IPS-18c (cell line): ENCODE measurements at regions not wholly inside any gene's neighbourhood (a gene's known extent, or its start where the extent isn't known, plus 50 kb on each side); places are given as distances from the start of the nearest gene placed in this dataset.

Experiments
- H3K4me3 ChIP-seq: 2 replicates; pipeline ENCODE4 v1.7.0; 2013; ENCODE audit warnings: low read depth, mild to moderate bottlenecking, low read length, moderate library complexity; ENCODE audit not compliant: insufficient read depth
- H3K9me3 ChIP-seq: one replicate; pipeline ENCODE4 v1.6.1; 2013; ENCODE audit warnings: mild to moderate bottlenecking, low read length, moderate library complexity; ENCODE audit not compliant: control insufficient read depth, insufficient read depth

DNA sequence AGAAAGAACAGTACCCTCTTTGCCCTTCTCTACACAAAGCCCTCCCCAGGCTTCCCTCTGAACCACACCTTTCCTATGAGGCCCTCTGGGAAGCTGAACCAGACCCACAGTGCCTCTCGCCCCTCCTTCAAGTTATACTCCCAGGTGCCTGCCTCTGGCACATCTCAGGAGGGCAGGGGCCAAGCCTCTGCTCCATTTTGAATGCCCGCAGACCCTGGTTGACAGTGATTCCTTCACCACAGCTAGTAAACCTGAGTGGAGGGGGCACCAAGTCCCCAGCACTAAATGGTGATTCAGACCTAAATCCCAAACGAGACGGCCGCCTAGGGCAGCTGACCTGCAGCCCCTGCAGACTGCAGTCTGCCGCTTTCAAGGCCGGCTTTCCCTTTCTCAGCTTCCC is 230.5 kb upstream of the ZNF32 start:
- Histone ChIP-seq H3K9me3 (no peaks in the 10 kb centered on the region), H3K4me3 (no peak overlapping the region)

DNA sequence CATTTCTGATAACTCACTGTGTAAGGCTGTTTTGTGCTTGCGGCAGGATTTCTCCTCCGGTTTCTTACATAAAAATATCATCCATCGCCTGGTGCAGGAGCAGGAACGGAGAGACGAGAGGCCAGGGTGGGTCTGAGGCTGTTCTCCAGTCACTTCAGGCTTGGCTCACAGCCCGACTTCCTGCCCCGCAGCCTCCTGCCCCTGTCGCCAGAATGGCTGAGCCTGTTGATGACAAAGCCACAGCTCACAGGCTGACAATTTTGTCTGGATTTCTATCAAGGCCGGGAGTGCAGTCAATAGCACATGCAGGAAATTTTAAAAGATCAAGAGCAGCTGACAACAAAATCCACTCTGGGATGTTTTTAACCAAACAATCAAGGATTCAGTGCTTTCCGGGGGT is 229.7 kb upstream of the ZNF32 start:
- Histone ChIP-seq H3K4me3 (no peak overlapping the region), H3K9me3 (no peaks in the 10 kb centered on the region)

DNA sequence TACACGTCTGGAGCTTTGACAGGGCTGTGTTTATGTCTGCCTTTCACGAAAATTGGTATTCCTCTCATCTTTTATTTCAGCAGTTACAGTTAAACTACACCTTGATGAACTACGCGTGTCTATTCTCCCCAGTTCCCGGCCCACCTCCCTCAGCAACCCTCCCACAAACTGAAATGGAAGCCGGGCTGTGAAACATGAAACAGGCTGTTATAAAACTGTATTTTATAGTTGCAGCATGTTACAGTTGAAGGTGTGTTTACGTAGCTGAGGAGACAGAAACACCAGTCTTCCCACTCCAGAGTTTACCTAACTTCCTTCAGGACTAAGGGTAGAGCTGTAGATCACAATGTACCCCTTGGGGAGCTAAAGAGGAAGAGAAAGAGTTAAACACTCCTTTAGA is 228.3 kb upstream of the ZNF32 start:
- Histone ChIP-seq H3K4me3 (no peak overlapping the region), H3K9me3 (no peaks in the 10 kb centered on the region)

DNA sequence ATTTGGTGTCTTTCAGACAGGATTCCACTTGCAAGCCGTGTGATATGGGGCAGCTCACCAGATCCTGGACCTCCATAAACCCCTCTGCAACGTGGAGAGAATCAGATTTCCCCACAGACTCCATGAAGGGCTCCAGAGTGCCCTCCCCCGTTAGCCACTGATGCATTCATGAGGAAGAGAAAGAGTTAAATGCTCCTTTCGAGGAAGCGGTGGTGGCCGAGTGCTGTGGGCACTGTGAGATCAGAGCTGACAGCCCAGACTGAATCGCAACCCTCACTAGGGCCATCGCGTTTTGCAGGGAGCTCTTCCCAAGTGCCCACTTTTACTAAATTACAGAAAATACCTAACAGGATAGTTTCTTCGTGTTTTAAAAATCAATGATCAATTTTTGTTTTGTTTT is 226.3 kb upstream of the ZNF32 start:
- no peak overlapping the region for H3K4me3 ChIP-seq
- H3K9me3 ChIP-seq: no peaks in the 10 kb centered on the region

DNA sequence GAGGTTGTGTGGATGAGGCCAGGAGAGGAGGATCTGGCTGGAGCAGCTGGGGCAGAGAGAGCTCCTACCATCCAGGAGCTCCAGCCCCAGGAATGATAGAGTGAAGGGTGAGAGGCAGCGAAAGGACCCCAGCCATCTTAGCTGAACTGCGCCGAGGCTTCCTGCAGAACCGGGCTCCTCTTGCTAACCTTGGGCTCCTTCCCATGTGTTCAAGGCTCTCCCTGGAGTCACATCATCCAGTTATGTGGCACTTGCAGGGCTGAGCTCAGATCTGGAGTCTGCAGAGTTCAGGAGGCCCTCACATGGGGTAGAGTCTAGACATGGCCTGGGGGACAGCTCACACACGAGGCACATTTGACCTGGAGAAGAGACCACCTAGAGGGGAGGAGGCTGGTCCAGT is 225.0 kb upstream of the ZNF32 start:
- no peaks in the 10 kb centered on the region for H3K9me3 ChIP-seq

DNA sequence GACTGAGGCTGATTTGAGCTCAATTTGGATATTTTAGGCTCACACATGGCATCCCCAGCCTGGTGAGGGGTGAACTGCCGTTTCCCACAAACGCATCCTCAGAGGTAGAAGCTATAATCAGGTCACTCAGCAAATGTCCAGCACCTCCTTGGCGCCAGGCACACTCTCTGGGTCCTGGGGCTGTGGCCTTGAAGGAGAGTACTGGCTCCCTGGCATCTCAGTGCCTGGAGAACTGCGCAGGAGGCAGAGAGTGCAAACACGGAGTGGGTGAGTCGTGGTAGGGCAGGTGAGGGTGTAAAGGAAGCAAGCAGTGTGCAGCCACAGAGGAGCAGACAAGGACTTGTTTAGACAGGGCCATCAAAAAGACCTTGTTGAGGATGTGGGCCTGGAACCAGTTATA is 224.0 kb upstream of the ZNF32 start:
- Histone ChIP-seq H3K9me3 (no peaks in the 10 kb centered on the region), H3K4me3 (no peak overlapping the region)

More for the DNA sequence above, 225.0 kb upstream of the ZNF32 start:
- H3K4me3 ChIP-seq: no peak overlapping the region

DNA sequence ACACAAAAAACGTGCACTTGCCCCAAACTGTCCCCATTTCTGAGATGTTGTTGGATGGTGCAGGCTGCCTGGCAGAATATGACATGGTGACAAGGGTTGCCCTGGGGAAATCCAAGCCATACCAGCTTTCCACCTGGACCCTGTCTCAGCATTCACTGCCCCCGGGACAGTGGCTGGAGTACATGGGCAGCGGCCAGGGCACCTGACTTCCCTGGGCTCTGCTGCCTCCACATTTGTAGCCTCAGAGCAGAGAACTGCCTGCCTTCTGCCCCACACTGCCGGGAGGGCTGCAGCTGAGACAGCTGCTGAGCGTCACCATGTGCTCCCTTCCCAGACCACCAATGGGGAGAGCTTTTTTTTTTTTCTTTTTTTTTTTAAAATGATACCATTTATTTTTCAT is 222.9 kb upstream of the ZNF32 start:
- Histone ChIP-seq H3K9me3 (no peaks in the 10 kb centered on the region), H3K4me3 (no peak overlapping the region)

DNA sequence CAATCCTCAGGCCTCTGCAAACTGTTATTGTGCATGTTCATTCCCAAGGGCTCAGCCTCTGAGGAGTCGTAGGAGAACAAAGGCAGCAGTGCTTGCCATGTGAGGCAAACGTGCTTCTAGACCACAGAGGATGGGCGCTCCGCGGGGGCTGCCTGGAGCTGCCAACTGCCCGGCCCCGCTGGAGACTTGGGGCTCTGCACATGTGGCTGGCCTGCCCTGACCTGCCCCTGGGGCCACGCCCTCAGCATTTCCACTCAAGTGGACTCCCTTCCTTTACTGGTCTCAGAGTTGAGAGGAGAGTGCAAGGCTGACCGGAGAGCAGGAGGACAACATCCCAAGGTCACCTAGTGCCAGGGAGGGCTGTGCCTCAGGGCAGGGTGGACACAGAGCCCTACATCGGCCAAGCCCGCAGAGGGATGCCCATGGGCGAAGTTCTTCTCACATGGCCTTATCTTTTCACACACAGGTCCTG is 222.3 kb upstream of the ZNF32 start:
- Histone ChIP-seq H3K9me3 (no peaks in the 10 kb centered on the region), H3K4me3 (no peak overlapping the region)

DNA sequence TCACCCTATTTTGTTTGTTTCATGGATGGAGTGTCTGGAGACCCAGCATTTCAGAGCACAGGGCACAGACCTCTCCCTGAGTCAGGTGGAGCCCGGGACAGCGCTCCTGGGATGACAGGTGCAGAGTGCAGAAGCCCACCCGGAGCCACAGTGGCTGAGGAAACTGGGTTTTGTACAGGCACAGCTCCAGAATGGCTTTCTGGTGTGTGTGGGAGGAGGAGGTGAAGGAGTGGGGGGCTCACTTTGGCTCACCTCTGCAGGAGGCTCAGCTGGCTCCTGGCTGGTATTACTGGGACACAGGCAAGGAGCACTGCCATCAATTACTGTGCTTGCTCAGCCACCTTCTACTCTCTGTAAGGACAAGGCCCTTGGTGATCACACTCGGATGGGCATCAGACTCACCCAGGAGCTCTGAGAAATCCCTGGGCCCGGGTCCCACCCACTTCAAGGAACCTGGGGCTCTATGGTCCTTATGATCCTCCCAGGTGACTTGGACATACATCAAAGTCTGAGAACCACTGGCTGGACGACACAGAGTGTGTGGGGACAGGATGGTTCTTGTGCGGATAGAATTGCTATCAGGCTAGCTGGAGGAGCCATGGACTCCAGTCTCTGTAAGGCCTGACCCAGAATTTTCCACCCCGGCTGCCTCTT is 221.1 kb upstream of the ZNF32 start:
- Histone ChIP-seq H3K4me3 (no peak overlapping the region), H3K9me3 (no peaks in the 10 kb centered on the region)

DNA sequence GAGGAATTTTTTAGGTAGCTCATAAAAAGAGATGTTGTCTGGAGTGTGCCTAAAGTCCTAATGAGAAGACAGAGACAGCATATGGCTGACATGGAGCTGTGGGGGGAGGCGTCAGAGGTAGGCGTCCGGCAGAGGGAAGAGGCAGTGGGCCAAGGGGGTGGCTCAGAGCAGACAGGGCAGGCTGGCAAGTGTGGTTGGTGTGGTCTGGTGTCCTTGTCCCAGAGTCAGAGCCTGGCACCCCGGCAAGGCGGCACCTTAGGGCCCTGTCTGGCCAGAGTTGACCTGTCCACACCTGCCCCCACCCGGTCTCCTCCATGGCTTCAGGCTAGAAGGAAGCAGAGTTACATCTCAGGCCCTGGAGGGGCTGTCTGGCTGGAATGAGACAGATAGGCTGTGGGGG is 220.3 kb upstream of the ZNF32 start:
- H3K9me3 ChIP-seq: no peaks in the 10 kb centered on the region
- no peak overlapping the region for H3K4me3 ChIP-seq

DNA sequence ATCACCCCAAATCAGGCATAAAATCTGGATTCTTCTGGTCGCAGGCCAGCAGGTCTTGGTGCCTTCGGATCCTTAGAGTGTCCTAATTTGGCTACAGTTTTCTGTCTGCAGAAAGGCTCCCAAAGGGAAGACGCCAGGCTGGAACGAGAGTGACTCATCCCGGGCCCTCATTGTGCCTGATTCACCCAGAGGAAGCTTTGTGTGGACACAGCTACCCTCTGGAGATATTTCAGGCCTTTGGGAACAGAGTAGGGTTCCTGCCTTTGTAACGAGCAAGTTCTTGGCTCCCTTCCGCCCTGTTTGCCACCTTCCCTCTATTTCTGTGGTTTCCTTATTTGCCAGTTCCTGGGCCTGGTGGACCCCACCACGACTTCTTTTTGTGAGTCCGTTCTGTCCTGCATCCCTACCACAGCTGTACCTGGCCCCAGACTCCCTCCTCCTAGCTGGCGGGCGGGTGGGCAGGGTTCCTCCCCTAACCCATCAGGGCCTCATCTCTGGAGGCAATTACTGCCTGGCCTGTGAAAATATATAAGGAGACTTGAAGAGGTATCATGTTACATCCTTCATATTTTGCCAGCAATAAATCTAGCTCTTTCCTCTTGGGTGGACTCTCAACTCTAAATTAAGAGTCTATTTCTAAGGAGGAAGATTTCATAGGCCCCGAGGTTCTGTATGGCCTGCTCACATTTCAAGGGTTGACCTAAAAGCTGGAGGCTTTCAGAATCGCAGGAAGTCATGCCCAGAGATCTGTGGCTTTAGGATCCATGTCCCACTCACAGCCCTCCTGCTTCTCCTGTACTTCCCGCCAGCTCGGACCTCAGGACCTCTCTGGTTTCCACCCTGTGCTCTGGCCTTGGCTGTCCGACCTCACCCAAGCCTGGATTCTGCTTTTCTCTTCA is 219.2 kb upstream of the ZNF32 start:
- Histone ChIP-seq H3K4me3 (no peak overlapping the region), H3K9me3 (no peaks in the 10 kb centered on the region)

DNA sequence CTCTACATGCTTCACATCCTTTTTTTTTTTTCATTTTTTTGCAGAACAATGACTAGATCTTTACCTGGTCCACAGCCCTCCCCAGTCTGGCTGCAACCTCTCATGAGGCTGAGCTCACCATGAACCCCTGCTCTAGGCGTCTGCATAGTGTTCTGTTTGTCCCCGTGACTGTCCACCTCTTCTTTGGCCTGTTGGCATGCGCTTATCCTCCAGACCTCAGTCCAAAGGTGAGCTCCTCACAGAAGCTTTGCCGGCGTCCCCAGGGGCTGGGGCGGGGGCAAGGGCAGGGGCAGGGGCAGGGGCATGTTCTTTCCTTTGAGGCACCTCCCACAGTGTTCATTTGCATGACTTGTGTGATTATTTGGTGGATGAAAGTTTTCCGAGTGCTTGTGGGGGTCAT is 218.4 kb upstream of the ZNF32 start:
- no peaks in the 10 kb centered on the region for H3K9me3 ChIP-seq
- H3K4me3 ChIP-seq: no peak overlapping the region

DNA sequence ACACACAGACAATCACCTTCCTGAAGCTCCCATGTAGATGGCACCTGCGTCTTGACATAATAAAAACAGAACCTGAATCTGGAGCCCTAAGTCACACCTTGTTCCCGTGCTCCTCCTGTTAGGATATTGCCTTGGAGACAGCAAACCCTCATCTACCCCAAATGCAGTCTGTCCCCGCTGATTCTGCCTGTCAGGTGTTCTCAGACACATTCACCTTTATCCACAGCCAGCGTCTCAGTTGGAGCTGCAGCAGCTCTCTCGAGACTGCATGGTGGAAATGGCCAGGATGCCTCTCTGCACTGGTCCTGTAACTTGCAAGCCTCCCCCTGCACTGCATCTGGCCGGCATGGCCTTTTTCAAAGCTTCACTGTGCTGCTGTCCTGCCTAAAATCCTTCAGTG is 218.0 kb upstream of the ZNF32 start:
- Histone ChIP-seq H3K9me3 (no peaks in the 10 kb centered on the region), H3K4me3 (no peak overlapping the region)

DNA sequence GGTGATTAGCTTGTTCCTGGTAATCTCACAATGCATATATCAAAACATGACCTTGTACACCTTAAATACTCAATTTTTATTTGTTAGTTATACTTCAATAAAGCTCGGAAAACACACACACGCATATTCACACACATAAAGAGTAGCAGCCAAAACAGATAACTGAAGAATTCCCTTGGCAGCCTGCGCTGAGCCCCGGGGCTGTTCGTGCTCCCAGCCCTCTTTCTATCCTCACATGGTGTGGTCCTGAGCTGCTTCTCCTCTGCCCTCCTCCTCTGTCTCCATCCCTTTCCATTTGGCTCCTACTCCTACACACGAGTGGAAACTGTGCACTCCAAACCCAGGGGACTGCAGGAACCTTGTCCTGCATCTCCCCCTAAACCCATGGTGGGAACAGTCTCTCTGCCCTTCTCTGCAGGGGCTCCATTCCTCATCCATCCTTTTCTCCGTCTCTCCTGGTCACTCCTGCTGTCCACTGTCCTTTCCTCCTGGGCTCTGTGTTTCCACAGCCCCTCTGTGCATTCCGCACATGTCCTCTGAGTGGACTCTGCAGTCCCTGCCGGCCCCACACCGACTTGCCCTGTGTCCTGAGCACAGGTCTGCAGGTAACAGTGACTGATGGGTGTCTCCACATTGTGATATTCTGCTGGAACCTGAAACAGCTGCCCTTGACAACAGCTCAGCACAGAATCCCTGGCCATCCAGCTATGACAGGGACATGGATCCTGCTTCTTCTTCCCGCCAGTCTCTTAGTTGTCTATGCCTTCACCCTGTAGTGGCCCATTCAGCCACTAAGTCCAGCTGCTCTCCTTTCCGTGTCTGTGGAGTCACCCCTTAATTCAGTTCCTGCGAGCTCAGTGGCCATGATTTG is 216.8 kb upstream of the ZNF32 start:
- Histone ChIP-seq H3K4me3 (no peak overlapping the region), H3K9me3 (no peaks in the 10 kb centered on the region)

DNA sequence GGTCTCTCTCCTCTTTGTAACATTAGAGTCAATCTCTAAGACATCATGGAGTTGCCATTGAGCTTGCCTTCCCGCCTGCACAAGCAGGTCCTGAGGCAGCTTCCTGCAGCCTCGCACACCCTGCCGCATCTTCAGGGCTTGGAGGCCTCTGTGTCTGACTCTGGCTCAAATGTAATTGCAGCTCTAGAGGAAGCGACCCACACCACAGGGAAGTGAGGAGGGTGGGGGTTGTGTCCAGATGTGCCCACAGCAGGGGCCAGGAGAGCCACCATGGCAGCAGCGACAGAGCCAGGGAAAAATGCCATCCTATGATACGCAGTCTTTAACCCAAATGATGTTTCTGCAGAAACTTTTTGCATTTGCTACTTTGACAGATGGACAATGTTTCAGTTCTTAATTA is 216.0 kb upstream of the ZNF32 start:
- no peaks in the 10 kb centered on the region for H3K9me3 ChIP-seq

DNA sequence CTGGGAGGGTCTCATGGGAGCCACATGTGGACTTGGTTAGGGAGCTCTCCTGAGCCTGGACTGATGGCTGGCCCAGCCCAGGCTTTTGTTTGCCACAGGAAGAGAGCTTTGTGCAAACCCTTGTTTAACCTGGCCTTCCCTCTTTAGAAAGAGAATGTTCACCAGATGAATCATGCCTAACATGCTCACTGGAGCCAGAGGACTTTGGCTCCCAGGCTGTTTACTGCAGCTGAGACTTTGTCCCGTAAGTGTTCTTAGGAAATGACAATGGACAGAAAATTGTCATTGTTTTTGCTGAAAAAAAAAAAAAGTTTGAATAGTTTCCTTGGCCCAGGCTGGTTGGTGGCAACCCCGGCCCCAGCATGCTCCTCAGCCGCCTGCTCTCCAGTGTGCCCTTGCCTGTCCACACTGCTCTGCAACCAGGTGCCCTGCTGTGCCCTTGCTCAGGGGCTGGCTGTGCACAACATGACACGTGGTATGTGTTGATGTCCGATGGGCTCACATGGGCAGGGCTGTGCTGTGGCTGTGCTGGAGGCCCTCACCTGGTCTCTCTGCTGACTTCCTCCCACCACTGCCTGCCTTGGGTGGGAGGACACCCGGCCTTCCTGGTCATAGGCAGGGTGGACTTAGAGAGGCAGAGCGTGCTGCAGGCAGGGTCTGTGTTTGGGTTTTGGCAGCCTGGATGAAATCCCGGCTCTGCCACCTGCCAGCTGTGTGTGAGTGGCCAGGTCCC is 215.3 kb upstream of the ZNF32 start:
- no peaks in the 10 kb centered on the region for H3K9me3 ChIP-seq
- H3K4me3 ChIP-seq: no peak overlapping the region

More for the DNA sequence above, 216.0 kb upstream of the ZNF32 start:
- no peak overlapping the region for H3K4me3 ChIP-seq

DNA sequence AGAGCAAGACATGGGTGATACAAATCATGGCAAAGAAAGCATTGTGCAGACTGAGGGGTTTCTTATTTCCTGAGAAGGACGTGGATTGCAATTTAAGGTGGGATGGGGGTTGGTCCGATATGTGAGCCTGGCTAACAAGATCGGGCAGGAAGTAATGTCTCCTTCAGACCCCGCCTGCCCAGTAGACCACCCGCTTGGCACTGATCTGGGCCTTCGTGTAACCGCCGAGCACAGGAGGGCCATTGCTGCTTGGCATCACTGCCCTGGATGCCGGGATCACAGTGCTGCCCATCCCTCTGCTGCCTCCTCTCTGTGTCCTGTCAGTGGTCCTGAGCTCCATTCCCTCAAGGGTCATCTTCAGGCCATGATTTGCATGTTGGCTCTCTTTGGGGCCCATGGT is 214.6 kb upstream of the ZNF32 start:
- no peak overlapping the region for H3K4me3 ChIP-seq
- H3K9me3 ChIP-seq: no peaks in the 10 kb centered on the region
